GM21825 (cell line): ENCODE measurements at regions not wholly inside any gene's neighbourhood (a gene's known extent, or its start where the extent isn't known, plus 50 kb on each side); places are given as distances from the start of the nearest gene placed in this dataset.

Experiments used
- ATAC-seq: cut with Tn5 transposase; IDR thresholded peaks from one replicate; pipeline ENCODE4 v1.9.1; 2021; ENCODE audit warnings: mild to moderate bottlenecking, moderate library complexity; ENCODE audit not compliant: unreplicated experiment

DNA sequence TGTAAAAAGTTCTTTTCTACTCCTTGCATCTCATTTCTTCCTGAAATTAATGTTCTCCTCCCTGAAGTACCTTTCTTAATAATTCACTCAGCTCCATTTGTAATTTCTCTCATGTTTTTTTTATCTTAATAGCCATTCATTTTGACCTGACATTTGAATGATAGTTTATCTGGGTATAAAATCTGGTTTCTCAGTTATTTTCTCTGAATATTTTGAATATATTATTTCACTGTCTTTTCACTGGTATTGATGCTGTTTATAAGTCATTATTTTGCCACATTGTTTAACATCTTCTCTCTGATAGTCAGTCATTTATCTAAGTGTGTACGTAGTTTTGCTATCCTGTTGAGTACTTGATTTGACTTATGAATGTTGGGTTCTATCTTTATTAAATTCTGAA, 68.8 kb upstream of the ARHGAP18 start:
- no peak for ATAC-seq

DNA sequence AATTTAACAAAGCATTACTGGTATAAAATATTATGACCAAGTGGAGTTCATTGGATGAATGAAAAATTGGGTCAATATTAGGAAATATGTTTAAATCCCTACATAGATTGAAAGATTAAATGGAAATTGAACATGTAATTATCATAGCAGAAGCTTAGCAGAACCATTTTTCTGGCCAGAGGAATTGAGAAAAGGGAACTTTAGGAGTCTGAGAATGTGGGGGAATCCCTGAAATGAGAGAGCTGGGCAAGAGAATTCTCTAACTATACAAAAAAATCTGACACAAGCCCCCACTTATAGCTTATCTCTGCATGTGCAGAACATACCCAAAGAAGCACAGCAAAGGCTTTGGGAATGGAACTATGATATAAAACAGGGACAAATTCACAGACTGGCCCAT, 67.4 kb upstream of the ARHGAP18 start:
- ATAC-seq: no peak

DNA sequence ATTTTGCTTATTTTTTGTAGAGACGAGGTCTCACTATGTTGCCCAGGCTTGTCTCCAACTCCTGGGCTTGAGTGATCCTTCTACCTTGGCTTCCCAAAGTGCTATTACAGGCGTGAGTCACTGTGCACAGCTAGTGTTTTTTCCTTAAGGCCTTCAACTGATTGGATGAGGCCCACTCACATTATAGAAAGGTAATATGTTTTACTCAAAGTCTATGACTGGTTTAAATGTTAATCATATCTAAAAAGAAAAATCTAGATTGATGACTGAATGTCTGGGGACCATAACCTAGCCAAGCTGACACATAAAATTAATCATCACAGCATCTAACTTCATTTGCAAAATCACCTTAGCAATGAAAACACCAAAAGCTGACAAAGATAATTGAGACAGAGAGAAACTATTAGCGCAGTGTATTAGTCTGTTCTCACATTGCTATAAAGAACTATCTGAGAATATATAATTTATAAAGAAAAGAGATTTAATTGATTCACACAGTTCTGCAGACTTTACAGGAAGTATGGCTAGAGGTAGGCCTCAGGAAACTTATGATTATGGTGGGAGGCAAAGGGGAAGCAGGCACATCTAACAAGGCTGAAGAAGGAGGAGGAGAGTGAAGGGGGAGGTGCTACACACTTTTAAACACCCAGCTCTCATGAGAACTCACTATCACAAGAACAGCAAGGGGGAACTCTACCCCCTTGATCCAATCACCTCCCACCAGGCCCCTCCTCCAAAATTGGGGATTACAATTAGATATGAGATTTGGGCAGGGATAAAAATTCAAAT, 66.8 kb upstream of the ARHGAP18 start:
- ATAC-seq: no peak

DNA sequence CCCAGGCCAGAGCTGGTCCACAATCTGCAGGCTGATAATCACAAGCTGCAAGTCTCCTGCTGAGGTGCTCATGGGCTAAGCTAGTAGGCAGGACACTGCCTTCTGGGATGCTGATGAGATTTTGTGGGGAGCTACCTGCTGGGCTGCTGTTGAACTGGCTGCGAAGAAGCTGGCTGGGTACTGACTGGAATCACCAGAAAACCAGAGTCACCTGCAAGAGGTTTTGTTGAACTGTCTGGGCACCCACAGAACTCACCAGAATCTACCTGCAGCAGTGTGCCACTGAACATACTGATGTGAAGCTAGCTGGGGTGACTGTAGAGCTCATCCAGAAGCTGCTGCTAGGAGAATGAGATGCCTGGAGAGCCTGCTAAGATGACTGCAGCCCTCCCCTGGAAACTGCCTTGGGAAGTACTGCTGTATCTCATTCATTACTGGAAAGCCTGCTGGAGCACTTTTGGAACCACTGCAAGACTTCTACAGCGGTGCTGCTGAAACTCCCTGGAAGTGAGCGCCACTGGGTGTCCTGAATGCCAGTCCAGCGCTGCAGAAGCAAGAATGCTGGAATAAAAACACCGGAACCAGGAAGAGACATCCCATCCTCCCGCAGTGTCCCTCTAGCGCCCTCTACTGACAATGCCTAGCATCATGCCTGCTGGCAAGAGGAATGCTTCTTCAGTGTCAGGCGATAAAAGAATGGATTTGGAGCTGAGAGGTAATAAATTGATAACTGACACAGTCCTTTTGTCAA, 64.9 kb upstream of the ARHGAP18 start:
- no peak for ATAC-seq

DNA sequence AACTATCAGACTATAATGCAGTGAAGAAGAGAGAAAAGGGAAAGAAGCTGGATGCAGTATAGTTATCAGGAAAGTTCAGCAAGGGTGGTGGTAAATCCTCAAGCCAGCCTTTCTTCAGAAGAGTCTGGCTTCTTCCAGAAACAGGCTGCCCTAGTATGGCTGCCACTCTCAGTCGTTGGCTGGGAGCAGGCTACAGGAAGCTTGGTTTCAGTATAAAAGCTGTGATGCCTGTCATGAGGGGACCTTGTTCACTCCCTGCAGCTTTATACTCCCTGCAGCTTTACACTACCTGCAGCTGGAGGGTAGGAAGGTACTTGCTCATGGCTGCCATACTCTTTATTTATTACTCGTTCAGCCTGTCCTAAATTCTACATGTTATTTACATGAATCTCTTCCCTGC, 63.3 kb upstream of the ARHGAP18 start:
- no peak for ATAC-seq

DNA sequence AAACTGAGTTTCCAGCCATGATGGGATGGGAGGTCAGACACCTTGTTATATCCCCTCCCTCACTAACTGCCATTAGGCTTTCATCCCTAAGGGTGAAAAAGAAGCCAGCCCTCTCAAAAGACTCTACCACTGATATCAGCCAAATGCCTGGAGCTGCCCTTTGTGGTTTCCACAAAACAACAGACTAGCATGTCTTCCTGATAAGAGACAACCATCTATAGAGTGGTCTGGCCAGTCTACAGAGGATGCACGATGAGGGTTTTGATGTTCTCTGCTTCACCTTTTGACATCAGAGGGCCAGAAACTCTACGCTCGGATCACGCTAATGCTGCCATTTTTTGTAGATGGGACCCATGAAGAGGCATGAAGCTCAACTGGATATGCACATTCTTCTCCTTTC, 61.7 kb upstream of the ARHGAP18 start:
- no peak for ATAC-seq

DNA sequence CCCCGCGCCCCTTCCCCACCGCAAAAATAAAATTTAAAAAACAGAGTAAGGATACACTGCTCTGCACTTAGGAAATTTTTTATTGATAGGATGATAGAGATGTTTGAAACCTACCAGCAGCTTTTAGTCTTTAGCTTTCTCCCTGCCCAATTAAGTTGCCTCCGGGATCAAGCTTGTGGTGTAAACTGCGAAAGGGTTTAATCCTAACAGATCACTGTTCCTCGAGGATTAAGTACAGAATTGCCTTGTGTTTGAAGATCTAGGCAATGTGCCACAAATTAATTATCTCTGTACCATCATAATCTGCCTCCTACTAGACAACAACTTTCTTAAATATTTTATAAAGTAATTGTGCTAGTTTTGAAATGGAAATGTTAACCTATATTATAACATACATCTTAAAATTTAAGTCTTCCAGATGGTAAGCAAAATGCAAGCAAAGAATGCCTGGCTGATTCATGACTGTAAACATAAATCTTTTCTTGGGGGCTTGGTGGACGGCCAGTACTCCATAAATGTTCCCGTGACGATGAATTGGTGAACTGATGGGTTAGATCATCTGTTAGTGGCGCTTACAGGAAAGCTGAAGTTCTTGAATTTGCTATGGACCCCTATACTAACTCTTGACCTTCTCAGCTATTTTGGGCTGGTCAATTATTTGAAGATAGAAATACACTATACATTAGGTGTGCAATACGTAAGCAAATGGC, 58.0 kb upstream of the ARHGAP18 start:
- ATAC-seq: no peak

DNA sequence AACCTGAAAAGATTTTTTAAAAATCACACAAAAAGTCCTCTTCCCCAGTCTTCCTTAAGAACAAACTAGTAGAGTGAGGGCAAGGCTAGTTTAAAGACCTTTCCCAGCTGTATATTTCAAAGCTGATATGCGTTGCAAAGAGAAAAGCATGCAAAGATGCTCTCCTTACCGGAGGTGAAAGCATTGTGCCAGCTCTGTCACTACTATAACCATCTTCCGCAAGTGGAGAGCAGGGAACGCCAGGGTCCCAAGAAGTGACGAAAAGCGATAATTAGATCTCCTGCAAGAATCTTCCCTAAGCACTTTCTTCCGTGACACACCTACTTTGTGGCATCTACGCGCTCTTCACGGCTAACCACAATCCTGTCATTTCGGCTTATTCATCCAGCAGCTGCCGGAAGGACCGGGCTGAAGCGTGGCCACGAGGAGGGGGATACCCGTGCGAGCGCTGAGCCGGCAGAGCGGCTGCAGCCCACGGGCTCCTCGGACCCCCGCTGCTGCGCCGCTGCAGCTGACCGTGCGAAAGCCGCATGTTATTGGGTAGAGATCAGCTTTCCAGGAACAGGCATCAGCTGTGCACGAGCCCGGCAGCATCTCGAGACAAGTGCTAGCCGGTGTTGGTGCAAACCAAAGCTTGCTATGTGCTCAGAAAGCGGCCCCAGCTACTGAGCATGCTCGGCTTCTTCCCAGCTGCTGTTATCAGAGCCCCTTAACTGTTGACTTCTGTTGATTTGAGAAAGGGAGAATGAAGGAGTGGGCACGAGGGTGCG, 57.2 kb upstream of the ARHGAP18 start:
- ATAC-seq: peak; percentile 95

DNA sequence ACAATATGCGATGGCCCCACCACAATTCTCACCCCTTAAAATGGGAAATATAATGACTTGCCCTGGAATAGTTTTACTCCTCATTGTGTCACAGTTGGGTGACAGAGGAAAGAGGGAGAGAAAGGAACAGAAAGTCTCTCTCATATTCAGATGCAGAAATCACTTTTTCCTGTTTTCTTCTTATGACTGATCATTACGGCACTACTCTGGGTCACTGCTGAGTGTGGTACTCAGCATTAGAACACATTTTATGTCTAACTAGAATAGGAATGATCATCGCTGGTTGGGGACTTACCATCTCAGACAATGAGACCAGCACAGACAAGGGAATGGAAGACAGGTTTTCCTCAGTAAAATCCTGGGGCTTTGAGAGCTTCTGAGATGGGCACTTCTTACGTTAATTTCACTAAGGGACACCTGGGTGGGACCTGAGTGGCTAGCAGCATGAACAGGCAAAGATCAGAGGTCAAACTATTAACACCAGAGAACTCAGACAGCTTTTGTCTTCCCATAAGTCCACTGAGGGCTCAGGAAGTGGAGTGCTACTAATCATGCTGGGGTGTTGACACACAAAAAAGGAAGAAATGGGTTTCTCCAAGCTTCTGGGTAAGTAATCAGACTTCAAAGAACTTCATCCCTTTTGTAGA, 54.9 kb upstream of the ARHGAP18 start:
- ATAC-seq: no peak

DNA sequence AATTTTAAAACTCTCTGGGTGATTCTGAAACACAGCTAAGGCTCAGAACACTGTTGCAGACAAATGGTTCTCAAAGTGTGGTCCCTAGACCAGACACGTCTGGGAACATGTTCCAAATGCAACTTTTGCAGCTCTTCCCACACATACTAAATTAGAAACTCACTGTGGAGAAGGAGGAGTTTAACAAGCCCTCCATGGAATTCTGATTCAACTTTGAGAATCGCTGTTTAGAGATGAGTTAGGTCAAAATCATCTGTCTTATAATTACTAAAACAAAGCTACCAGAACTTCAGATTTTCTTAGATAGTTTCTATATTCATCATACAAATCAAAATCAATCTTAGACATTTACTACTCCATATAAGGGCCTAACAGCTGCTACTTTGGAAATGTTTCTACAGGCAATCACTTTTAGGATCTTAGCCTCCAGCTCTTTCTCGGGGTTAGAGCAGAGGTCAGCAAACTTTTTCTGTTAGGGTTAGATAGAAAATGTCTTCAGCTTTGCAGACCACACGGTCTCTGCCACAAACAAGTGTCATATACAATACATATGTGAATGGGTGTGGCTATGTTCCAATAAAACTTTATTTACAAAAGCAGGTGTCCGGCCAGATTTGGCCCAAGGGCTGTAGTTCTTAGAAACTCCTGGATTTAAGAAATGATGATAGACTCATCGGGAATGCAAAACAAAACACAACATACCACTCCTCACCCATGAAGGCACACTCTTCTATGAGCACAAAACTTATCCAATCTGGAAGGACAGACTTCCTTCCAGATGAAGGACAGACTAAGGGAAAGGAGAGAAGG, 50.0 kb upstream of the ARHGAP18 start:
- ATAC-seq: no peak
